HG02798 (cell line): ENCODE measurements at regions not wholly inside any gene's neighbourhood (a gene's known extent, or its start where the extent isn't known, plus 50 kb on each side); places are given as distances from the start of the nearest gene placed in this dataset.

ENCODE experiments used
- ATAC-seq: cut with Tn5 transposase; IDR thresholded peaks from one replicate; pipeline ENCODE4 v1.9.1; 2021; ENCODE audit warnings: mild to moderate bottlenecking; ENCODE audit not compliant: unreplicated experiment, poor library complexity

- no peak for ATAC-seq
Observed at GRCh38 chr7:33700001-33700899, 205.1 kb upstream of the BMPER start.

GRCh38 chr7:33701189-33701740 lies 204.1 kb upstream of the BMPER start:
- no peak for ATAC-seq

- ATAC-seq: no peak
Observed at GRCh38 chr7:33701927-33702326, 203.4 kb upstream of the BMPER start.

GRCh38 chr7:33702514-33703054 lies 202.8 kb upstream of the BMPER start:
- ATAC-seq: no peak

GRCh38 chr7:33705333-33705833 lies 200.0 kb upstream of the BMPER start:
- ATAC-seq: no peak

GRCh38 chr7:33706186-33706585 lies 199.2 kb upstream of the BMPER start:
- no peak for ATAC-seq

GRCh38 chr7:33706771-33707200 lies 198.6 kb upstream of the BMPER start:
- no peak for ATAC-seq

GRCh38 chr7:33707427-33707826 lies 197.9 kb upstream of the BMPER start:
- ATAC-seq: no peak

- no peak for ATAC-seq
Observed at GRCh38 chr7:33710608-33711007, 194.7 kb upstream of the BMPER start.

GRCh38 chr7:33711231-33712019 lies 193.9 kb upstream of the BMPER start:
- no peak for ATAC-seq

- no peak for ATAC-seq
Observed at GRCh38 chr7:33712020-33712414, 193.3 kb upstream of the BMPER start.

GRCh38 chr7:33714208-33714607 lies 191.1 kb upstream of the BMPER start:
- ATAC-seq: no peak

- ATAC-seq: no peak
Observed at GRCh38 chr7:33716581-33717477, 188.5 kb upstream of the BMPER start.

GRCh38 chr7:33719059-33719581 lies 186.2 kb upstream of the BMPER start:
- ATAC-seq: no peak

GRCh38 chr7:33720139-33720538 lies 185.2 kb upstream of the BMPER start:
- ATAC-seq: no peak

GRCh38 chr7:33720870-33721269 lies 184.5 kb upstream of the BMPER start:
- ATAC-seq: no peak

GRCh38 chr7:33721895-33722294 lies 183.4 kb upstream of the BMPER start:
- no peak for ATAC-seq

GRCh38 chr7:33722383-33723101 lies 182.8 kb upstream of the BMPER start:
- no peak for ATAC-seq

- no peak for ATAC-seq
Observed at GRCh38 chr7:33724201-33724600, 181.1 kb upstream of the BMPER start.
